GM19023 (cell line): ENCODE measurements at regions not wholly inside any gene's neighbourhood (a gene's known extent, or its start where the extent isn't known, plus 50 kb on each side); places are given as distances from the start of the nearest gene placed in this dataset.

Experiments
- ATAC-seq: cut with Tn5 transposase; IDR thresholded peaks from one replicate; pipeline ENCODE4 v1.9.1; 2021; ENCODE audit warnings: mild to moderate bottlenecking, moderate library complexity; ENCODE audit not compliant: unreplicated experiment

GRCh38 chr6:148186916-148187315 is 155.7 kb upstream of the SASH1 start:
- no peak for ATAC-seq

GRCh38 chr6:148192310-148192709 is 150.3 kb upstream of the SASH1 start:
- no peak for ATAC-seq

- no peak for ATAC-seq
Observed at GRCh38 chr6:148193063-148193680, 149.5 kb upstream of the SASH1 start.

GRCh38 chr6:148195511-148195910 is 147.1 kb upstream of the SASH1 start:
- no peak for ATAC-seq

GRCh38 chr6:148199584-148199983 is 143.1 kb upstream of the SASH1 start:
- no peak for ATAC-seq

- no peak for ATAC-seq
Observed at GRCh38 chr6:148200293-148200692, 142.3 kb upstream of the SASH1 start.

- no peak for ATAC-seq
Observed at GRCh38 chr6:148200781-148201180, 141.9 kb upstream of the SASH1 start.

- ATAC-seq = no peak
Observed at GRCh38 chr6:148203281-148203925, 139.2 kb upstream of the SASH1 start.

GRCh38 chr6:148203970-148204369 is 138.7 kb upstream of the SASH1 start:
- peak; percentile 98 for ATAC-seq

- ATAC-seq = no peak
Observed at GRCh38 chr6:148208298-148208697, 134.3 kb upstream of the SASH1 start.

GRCh38 chr6:148211777-148212324 is 130.8 kb upstream of the SASH1 start:
- no peak for ATAC-seq

GRCh38 chr6:148212366-148212765 is 130.3 kb upstream of the SASH1 start:
- no peak for ATAC-seq

GRCh38 chr6:148213366-148213765 is 129.3 kb upstream of the SASH1 start:
- ATAC-seq = no peak

- ATAC-seq = no peak
Observed at GRCh38 chr6:148214667-148215066, 128.0 kb upstream of the SASH1 start.

GRCh38 chr6:148217051-148217450 is 125.6 kb upstream of the SASH1 start:
- ATAC-seq = no peak

- no peak for ATAC-seq
Observed at GRCh38 chr6:148217921-148218320, 124.7 kb upstream of the SASH1 start.

- ATAC-seq = no peak
Observed at GRCh38 chr6:148218542-148219258, 123.9 kb upstream of the SASH1 start.

- no peak for ATAC-seq
Observed at GRCh38 chr6:148221196-148221979, 121.2 kb upstream of the SASH1 start.

- ATAC-seq = no peak
Observed at GRCh38 chr6:148222376-148222775, 120.3 kb upstream of the SASH1 start.

- ATAC-seq = no peak
Observed at GRCh38 chr6:148222846-148223245, 119.8 kb upstream of the SASH1 start.

GRCh38 chr6:148223424-148223842 is 119.2 kb upstream of the SASH1 start:
- no peak for ATAC-seq
